OCI-LY3 (cell line): ENCODE measurements at regions not wholly inside any gene's neighbourhood (a gene's known extent, or its start where the extent isn't known, plus 50 kb on each side); places are given as distances from the start of the nearest gene placed in this dataset.
"Not testable (repeated sequence)": the region's sequence is repeated elsewhere in the genome, so short reads cannot be mapped to it uniquely, and the experiment has no call there.

Source experiments
- H2AFZ ChIP-seq: fragments of 200-600, 300-600 bp; shearing (Covaris generic); 2 replicates; pipeline ENCODE4 v1.6.0; 2014; ENCODE audit warnings: antibody characterized with exemption, low read depth, low read length
- H3K27ac ChIP-seq: fragments of 200-600, 300-600 bp; sonication (generic); 2 replicates; pipeline ENCODE4 v1.5.1; 2014; ENCODE audit warnings: mild to moderate bottlenecking, low read length, moderate library complexity, mixed read lengths
- H3K27me3 ChIP-seq: fragments of 200-600, 300-600 bp; sonication (generic); 2 replicates; pipeline ENCODE4 v1.6.1; 2014; ENCODE audit warnings: low read depth, low read length, mixed read lengths
- H3K36me3 ChIP-seq: fragments of 200-600, 300-600 bp; sonication (generic); replicated peaks from 2 replicates; pipeline ENCODE3; 2014; ENCODE audit warnings: low read depth, low read length, mixed read lengths
- H3K4me1 ChIP-seq: fragments of 300-600, 200-600 bp; sonication (generic); 2 replicates; pipeline ENCODE4 v1.6.1; 2014; ENCODE audit warnings: low read length, mixed read lengths
- H3K4me2 ChIP-seq: fragments of 200-600, 300-600 bp; sonication (generic); 2 replicates; pipeline ENCODE4 v1.6.1; 2014; ENCODE audit warnings: low read length, mixed read lengths
- H3K4me3 ChIP-seq: fragments of 300-600, 200-600 bp; sonication (generic); 2 replicates; pipeline ENCODE4 v1.5.1; 2014; ENCODE audit warnings: antibody characterized with exemption, mild to moderate bottlenecking, low read length, moderate library complexity
- H3K79me2 ChIP-seq: fragments of 300-600, 200-600 bp; shearing (Covaris generic); 2 replicates; pipeline ENCODE4 v1.6.1; 2014; ENCODE audit warnings: mild to moderate bottlenecking, low read length, mixed read lengths
- H3K9ac ChIP-seq: fragments of 300-600, 200-600 bp; shearing (Covaris generic); 2 replicates; pipeline ENCODE4 v1.6.0; 2014; ENCODE audit warnings: mild to moderate bottlenecking, low read length, moderate library complexity
- H3K9me3 ChIP-seq: fragments of 200-600, 300-600 bp; shearing (Covaris generic); 2 replicates; pipeline ENCODE4 v1.6.1; 2014; ENCODE audit warnings: low read length, mixed read lengths; ENCODE audit not compliant: insufficient read depth
- H4K20me1 ChIP-seq: fragments of 200-600, 300-600 bp; sonication (generic); 2 replicates; pipeline ENCODE4 v1.6.1; 2016; ENCODE audit warnings: low read length, mixed read lengths; ENCODE audit not compliant: insufficient read depth
- EZH2phosphoT487 ChIP-seq: fragments of 200-600 bp; shearing (Covaris generic); IDR thresholded peaks from 2 replicates; pipeline ENCODE4 v1.6.1; 2018; ENCODE audit warnings: antibody characterized with exemption, mixed run types, low read depth
- TF ChIP-seq, protein P1 (sequence below): fragments of 200-600, 300-600 bp; sonication (generic); IDR thresholded peaks from 2 replicates; pipeline ENCODE4 v1.5.1; 2014; ENCODE audit warnings: antibody characterized with exemption, low read length, low read depth

DNA sequence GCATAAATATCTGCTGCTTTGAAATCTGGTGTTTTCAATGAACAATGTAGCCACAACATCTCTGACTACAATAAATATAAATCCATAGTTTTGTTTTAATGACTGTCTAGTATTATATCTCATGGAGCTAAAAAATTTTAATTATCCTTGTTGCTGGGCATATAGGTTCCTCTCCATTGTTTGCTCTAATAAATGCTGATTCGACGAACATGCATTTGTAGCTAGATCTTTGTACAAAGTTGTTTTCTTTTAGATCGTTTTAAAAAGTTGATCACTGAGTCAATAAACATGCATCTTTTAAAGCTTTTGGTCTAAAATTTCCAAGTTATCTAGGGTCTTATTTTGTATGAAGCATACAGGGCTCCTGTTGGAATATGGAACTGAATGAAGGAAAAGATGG lies 130.5 kb upstream of the GPR101 start:
- Histone ChIP-seq H3K27me3 (no peaks in the 10 kb centered on the region), H3K9ac (no peak overlapping the region), H3K4me3 (no peak overlapping the region), H3K4me1 (no peaks in the 10 kb centered on the region), H3K9me3 (no peaks in the 10 kb centered on the region), H3K36me3 (no peaks in the 10 kb centered on the region), H3K27ac (no peak overlapping the region), H3K4me2 (no peak overlapping the region), H3K79me2 (no peaks in the 10 kb centered on the region), H4K20me1 (no peaks in the 10 kb centered on the region), H2AFZ (no peak overlapping the region)
- no peak for TF ChIP-seq EZH2phosphoT487
- TF ChIP-seq, protein P1, sequence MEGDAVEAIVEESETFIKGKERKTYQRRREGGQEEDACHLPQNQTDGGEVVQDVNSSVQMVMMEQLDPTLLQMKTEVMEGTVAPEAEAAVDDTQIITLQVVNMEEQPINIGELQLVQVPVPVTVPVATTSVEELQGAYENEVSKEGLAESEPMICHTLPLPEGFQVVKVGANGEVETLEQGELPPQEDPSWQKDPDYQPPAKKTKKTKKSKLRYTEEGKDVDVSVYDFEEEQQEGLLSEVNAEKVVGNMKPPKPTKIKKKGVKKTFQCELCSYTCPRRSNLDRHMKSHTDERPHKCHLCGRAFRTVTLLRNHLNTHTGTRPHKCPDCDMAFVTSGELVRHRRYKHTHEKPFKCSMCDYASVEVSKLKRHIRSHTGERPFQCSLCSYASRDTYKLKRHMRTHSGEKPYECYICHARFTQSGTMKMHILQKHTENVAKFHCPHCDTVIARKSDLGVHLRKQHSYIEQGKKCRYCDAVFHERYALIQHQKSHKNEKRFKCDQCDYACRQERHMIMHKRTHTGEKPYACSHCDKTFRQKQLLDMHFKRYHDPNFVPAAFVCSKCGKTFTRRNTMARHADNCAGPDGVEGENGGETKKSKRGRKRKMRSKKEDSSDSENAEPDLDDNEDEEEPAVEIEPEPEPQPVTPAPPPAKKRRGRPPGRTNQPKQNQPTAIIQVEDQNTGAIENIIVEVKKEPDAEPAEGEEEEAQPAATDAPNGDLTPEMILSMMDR = no peak

DNA sequence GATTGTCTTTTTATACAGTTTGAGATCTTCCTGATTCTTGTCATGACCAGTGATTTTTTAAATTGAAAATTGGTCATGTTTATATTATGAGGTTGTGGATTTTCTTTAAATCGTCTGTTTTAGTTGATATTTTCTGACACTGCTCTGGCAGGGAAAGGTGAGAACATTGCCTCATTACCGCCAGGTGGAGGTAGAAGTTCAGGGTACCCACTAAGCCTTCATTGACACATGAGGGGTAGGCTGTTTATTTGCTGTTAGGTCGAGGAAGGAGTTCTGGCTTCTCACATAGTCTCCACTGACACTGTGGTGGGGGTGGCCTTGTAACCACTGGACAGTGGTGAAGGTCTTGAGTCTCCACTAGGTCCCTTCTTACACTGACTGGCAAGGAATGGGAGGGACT lies 117.6 kb upstream of the GPR101 start:
- Histone ChIP-seq H3K27me3 (peaks cover 4% of the 10 kb centered on the region; the same call in 1 of the 2 replicates), H3K4me1 (no peaks in the 10 kb centered on the region), H3K36me3 (no peaks in the 10 kb centered on the region), H3K27ac (no peak overlapping the region), H3K9me3 (no peaks in the 10 kb centered on the region), H2AFZ (no peak overlapping the region), H3K79me2 (no peaks in the 10 kb centered on the region), H3K9ac (no peak overlapping the region), H4K20me1 (no peaks in the 10 kb centered on the region), H3K4me2 (no peak overlapping the region), H3K4me3 (no peak overlapping the region)
- TF ChIP-seq, protein P1 = no peak
- TF ChIP-seq EZH2phosphoT487 = no peak

DNA sequence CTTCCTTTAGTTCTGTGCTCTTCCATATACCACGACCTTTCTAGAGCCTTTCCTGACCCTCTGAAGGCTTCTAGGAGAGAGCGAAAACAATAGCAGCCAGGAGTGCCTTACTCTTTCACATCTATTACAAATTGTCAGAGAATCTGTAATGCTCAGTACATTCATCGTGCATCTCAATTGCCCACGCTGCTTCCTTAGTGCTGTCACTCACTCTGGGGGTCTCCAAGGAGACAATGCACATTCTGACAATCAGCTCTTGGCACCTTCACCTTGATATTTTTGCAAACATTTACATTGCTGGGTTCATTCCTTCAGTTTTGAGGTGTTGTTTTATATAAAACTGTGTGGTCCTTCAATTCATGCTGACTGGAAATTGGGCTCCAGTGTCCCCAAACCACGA lies 110.1 kb upstream of the GPR101 start:
- Histone ChIP-seq H3K9me3 (no peaks in the 10 kb centered on the region), H4K20me1 (no peaks in the 10 kb centered on the region), H3K36me3 (no peaks in the 10 kb centered on the region), H3K4me3 (no peak overlapping the region), H3K79me2 (no peaks in the 10 kb centered on the region), H3K4me2 (no peak overlapping the region), H3K27ac (no peak overlapping the region), H3K27me3 (no peaks in the 10 kb centered on the region), H3K4me1 (no peaks in the 10 kb centered on the region), H3K9ac (no peak overlapping the region), H2AFZ (no peak overlapping the region)
- TF ChIP-seq, protein P1 = no peak
- no peak for TF ChIP-seq EZH2phosphoT487

DNA sequence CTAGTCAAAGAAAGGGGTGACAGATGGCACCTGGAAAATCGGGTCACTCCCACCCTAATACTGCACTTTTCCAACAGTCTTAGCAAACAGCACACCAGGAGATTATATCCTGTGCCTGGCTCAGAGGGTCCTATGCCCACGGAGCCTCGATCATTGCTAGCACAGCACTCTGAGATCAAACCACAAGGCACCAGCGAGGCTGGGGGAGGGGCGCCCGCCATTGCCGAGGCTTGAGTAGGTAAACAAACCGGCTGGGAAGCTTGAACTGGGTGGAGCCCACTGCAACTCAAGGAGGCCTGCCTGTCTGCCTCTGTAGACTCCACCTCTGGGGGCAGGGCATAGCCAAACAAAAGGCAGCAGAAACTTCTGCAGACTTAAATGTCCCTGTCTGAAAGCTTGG lies 88.9 kb upstream of the GPR101 start:
- H3K4me3 ChIP-seq, H3K27ac ChIP-seq, H3K4me1 ChIP-seq, H3K79me2 ChIP-seq, H3K27me3 ChIP-seq, H3K9me3 ChIP-seq, H2AFZ ChIP-seq, H4K20me1 ChIP-seq, H3K4me2 ChIP-seq, H3K9ac ChIP-seq, H3K36me3 ChIP-seq: not testable (repeated sequence)

DNA sequence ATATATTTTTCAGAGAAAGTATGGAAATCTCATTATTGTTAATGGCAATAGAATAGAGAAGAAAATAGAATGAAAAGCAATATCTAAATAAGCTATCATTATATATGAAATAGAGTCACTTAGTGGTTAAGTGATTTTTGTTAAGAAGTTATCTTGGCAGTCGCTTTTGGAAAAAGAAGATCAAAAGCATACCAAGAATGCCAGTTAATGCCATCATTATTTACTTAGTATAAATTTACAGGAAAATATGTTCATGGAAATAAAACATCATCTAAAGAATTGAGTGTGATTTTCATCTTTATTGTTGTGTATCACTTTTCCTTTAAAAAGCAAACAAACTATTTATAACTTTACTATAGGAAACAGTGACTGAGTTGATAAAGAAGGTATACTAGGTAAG lies 85.3 kb upstream of the GPR101 start:
- Histone ChIP-seq H3K9me3 (no peaks in the 10 kb centered on the region), H3K9ac (no peak overlapping the region), H2AFZ (no peak overlapping the region), H3K4me1 (no peaks in the 10 kb centered on the region), H3K27ac (no peak overlapping the region), H3K36me3 (no peaks in the 10 kb centered on the region), H3K79me2 (no peaks in the 10 kb centered on the region), H3K4me2 (no peak overlapping the region), H3K4me3 (no peak overlapping the region), H4K20me1 (no peaks in the 10 kb centered on the region), H3K27me3 (no peaks in the 10 kb centered on the region)
- TF ChIP-seq, protein P1 = no peak
- no peak for TF ChIP-seq EZH2phosphoT487
